ENCODE measurements at regions not wholly inside any gene's neighbourhood (a gene's known extent, or its start where the extent isn't known, plus 50 kb on each side); places are given as distances from the start of the nearest gene placed in this dataset.

DNA sequence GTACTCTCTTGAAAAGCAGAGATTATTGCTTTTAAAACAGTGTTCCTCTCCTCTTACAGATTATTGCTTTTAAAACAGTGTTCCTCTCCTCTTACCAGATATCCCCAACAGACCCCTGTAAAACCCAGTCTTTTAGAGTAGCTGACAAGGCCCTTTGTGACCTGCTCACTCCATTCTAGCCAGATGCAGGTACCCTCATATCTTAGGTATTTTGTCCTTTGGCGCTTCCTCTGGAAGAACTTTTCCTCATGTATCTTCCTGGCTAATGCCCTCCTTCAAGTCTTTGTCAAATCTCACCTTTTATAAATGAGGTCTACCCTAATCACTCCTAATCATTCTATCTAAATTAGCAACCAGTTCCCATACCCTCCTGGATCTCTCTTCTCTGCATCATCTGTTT, 536.0 kb downstream of the BTBD3 start:
- Histone ChIP-seq H3K4me1 (ENCODE audit: control extremely low read depth in 1 of 4, control insufficient read depth in 4 of 4, insufficient read depth in 4 of 4, low read length in 3 of 4) (no peaks in the 10 kb centered on the region), H3K27me3 (replicated peaks in 2 of 5; ENCODE audit: control insufficient read depth in 4 of 5, insufficient read depth in 5 of 5, low read length in 4 of 5) (no peaks in the 10 kb centered on the region), H3K9me3 (ENCODE audit: control extremely low read depth in 1 of 5, control insufficient read depth in 4 of 5, insufficient read depth in 2 of 5, low read depth in 1 of 5, low read length in 4 of 5) (no peaks in the 10 kb centered on the region), H3K27ac (ENCODE audit: insufficient read depth in 1 of 2, low read depth in 1 of 2, low read length in 2 of 2, poor library complexity in 1 of 2, severe bottlenecking in 2 of 2) (no peak overlapping the region), H3K4me3 (ENCODE audit: control insufficient read depth in 1 of 7, extremely low read depth in 1 of 7, insufficient read depth in 4 of 7, low read depth in 2 of 7, low read length in 6 of 7) (no peak overlapping the region), H3K36me3 (ENCODE audit: control insufficient read depth in 4 of 4, insufficient read depth in 4 of 4, low read length in 3 of 4) (no peaks in the 10 kb centered on the region)
- 100% methylated on average over 1 of the region's 1 CpG for WGBS (ENCODE audit: insufficient coverage)
- DNase-seq, result no peak
- POLR2A ChIA-PET, result no interaction called here
- CTCF ChIA-PET, result no interaction called here

DNA sequence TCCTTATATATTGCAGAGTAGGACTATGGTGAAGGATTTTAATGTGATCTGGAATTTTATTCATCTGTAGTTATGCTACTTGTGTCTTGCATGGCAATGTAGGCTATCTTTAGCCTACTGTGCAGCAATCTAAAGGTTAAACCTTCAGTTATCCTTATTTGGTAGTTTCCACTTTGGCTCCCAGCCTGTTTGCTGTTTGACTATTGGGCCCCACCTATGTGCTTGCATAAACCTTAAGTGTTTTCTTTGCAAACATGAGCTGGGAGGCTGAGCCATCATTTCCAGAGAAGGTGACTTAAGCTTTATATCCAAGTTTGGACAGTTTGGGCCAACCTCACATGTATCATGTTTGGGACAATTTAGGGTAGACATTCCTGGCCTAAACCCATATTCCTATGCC, 537.5 kb downstream of the BTBD3 start:
- CTCF ChIA-PET, result no interaction called here
- H3K4me3 ChIP-seq (ENCODE audit: control insufficient read depth in 1 of 7, extremely low read depth in 1 of 7, insufficient read depth in 4 of 7, low read depth in 2 of 7, low read length in 6 of 7), result no peak overlapping the region
- POLR2A ChIA-PET, result no interaction called here
- H3K4me1 ChIP-seq (ENCODE audit: control extremely low read depth in 1 of 4, control insufficient read depth in 4 of 4, insufficient read depth in 4 of 4, low read length in 3 of 4), result no peaks in the 10 kb centered on the region
- H3K36me3 ChIP-seq (ENCODE audit: control insufficient read depth in 4 of 4, insufficient read depth in 4 of 4, low read length in 3 of 4), result no peaks in the 10 kb centered on the region
- no peaks in the 10 kb centered on the region for H3K9me3 ChIP-seq (ENCODE audit: control extremely low read depth in 1 of 5, control insufficient read depth in 4 of 5, insufficient read depth in 2 of 5, low read depth in 1 of 5, low read length in 4 of 5)
- DNase-seq, result no peak
- no peak overlapping the region for H3K27ac ChIP-seq (ENCODE audit: insufficient read depth in 1 of 2, low read depth in 1 of 2, low read length in 2 of 2, poor library complexity in 1 of 2, severe bottlenecking in 2 of 2)
- no peaks in the 10 kb centered on the region for H3K27me3 ChIP-seq (replicated peaks in 2 of 5; ENCODE audit: control insufficient read depth in 4 of 5, insufficient read depth in 5 of 5, low read length in 4 of 5)

DNA sequence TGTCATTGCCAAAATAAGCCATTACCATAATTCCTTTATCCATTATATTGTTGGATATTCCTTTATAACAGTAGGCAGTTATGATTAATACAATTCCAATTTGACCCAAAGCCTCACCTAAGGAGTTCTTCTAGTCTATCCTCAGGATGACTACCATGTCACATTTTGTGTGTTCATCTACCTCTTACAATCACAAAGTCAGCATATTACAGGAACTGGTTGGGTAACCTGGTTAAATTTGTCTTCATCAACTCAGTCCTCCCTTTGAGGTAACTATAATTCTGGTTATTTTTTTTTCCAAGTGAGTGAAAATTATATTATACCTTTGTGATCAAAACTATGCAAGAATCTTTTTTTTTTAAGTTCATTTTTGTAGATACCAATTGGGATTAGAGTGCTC, 540.5 kb downstream of the BTBD3 start:
- H3K4me1 ChIP-seq (ENCODE audit: control extremely low read depth in 1 of 4, control insufficient read depth in 4 of 4, insufficient read depth in 4 of 4, low read length in 3 of 4), result no peaks in the 10 kb centered on the region
- POLR2A ChIA-PET, result no interaction called here
- CTCF ChIA-PET, result no interaction called here
- H3K9me3 ChIP-seq (ENCODE audit: control extremely low read depth in 1 of 5, control insufficient read depth in 4 of 5, insufficient read depth in 2 of 5, low read depth in 1 of 5, low read length in 4 of 5), result peaks cover 0 to 2% (median 0%) of the 10 kb centered on the region in 5 experiments
- H3K27me3 ChIP-seq (replicated peaks in 2 of 5; ENCODE audit: control insufficient read depth in 4 of 5, insufficient read depth in 5 of 5, low read length in 4 of 5), result no peaks in the 10 kb centered on the region
- H3K4me3 ChIP-seq (ENCODE audit: control insufficient read depth in 1 of 7, extremely low read depth in 1 of 7, insufficient read depth in 4 of 7, low read depth in 2 of 7, low read length in 6 of 7), result no peak overlapping the region
- no peak overlapping the region for H3K27ac ChIP-seq (ENCODE audit: insufficient read depth in 1 of 2, low read depth in 1 of 2, low read length in 2 of 2, poor library complexity in 1 of 2, severe bottlenecking in 2 of 2)
- no peak for DNase-seq
- H3K36me3 ChIP-seq (ENCODE audit: control insufficient read depth in 4 of 4, insufficient read depth in 4 of 4, low read length in 3 of 4), result no peaks in the 10 kb centered on the region

DNA sequence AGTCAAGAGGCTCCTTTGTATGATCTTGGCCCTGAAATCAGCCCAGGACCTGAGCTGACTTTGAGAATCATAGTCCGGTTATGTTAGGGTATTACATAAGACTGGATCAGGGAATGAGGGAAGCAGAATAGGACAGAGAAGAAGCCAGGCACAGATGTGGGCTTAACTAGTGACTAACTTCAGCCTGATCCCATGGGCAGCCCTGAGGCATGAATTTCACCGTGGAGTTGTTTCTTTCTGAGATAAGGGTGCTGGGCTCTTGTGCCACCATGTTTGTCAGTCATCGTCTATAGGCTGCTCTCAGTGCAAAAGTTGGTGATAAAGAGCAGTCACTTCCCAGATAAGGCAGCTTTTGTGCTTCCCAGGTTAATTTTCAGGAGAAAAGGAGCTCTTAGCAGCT, 544.7 kb upstream of the SPTLC3 start:
- peaks cover 0 to 2% (median 0%) of the 10 kb centered on the region in 5 experiments for H3K9me3 ChIP-seq (ENCODE audit: control extremely low read depth in 1 of 5, control insufficient read depth in 4 of 5, insufficient read depth in 2 of 5, low read depth in 1 of 5, low read length in 4 of 5)
- H3K27me3 ChIP-seq (replicated peaks in 2 of 5; ENCODE audit: control insufficient read depth in 4 of 5, insufficient read depth in 5 of 5, low read length in 4 of 5), result no peaks in the 10 kb centered on the region
- POLR2A ChIA-PET, result no interaction called here
- no peaks in the 10 kb centered on the region for H3K4me1 ChIP-seq (ENCODE audit: control extremely low read depth in 1 of 4, control insufficient read depth in 4 of 4, insufficient read depth in 4 of 4, low read length in 3 of 4)
- WGBS (ENCODE audit: insufficient coverage), result 100% methylated on average over 3 of the region's 3 CpGs
- H3K27ac ChIP-seq (ENCODE audit: insufficient read depth in 1 of 2, low read depth in 1 of 2, low read length in 2 of 2, poor library complexity in 1 of 2, severe bottlenecking in 2 of 2), result no peak overlapping the region
- H3K4me3 ChIP-seq (ENCODE audit: control insufficient read depth in 1 of 7, extremely low read depth in 1 of 7, insufficient read depth in 4 of 7, low read depth in 2 of 7, low read length in 6 of 7), result no peak overlapping the region
- no peaks in the 10 kb centered on the region for H3K36me3 ChIP-seq (ENCODE audit: control insufficient read depth in 4 of 4, insufficient read depth in 4 of 4, low read length in 3 of 4)
- no peak for DNase-seq
- CTCF ChIA-PET, result no interaction called here

DNA sequence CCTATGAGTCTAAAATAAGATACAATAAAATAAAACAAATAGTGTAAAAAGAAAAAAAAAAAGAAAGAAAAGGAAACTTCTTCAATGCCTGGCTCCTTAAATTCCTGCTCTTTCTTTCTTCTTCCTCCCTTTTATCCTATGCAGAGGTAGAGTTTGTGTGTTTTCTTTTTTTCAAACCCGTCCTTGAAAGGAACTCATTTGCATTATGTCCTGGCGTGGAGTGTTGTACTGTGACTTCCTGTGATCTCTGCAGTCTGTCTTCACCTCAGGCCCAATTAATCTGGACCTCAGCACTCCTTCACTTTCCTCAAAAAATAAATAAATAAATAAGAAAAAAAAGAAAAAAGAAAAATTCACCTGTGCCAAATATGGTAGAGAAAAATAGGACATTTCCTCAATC, 541.9 kb upstream of the SPTLC3 start:
- Histone ChIP-seq H3K27ac (ENCODE audit: insufficient read depth in 1 of 2, low read depth in 1 of 2, low read length in 2 of 2, poor library complexity in 1 of 2, severe bottlenecking in 2 of 2) (no peak overlapping the region), H3K4me1 (ENCODE audit: control extremely low read depth in 1 of 4, control insufficient read depth in 4 of 4, insufficient read depth in 4 of 4, low read length in 3 of 4) (no peaks in the 10 kb centered on the region), H3K9me3 (ENCODE audit: control extremely low read depth in 1 of 5, control insufficient read depth in 4 of 5, insufficient read depth in 2 of 5, low read depth in 1 of 5, low read length in 4 of 5) (no peaks in the 10 kb centered on the region), H3K27me3 (replicated peaks in 2 of 5; ENCODE audit: control insufficient read depth in 4 of 5, insufficient read depth in 5 of 5, low read length in 4 of 5) (no peaks in the 10 kb centered on the region), H3K36me3 (ENCODE audit: control insufficient read depth in 4 of 4, insufficient read depth in 4 of 4, low read length in 3 of 4) (no peaks in the 10 kb centered on the region), H3K4me3 (ENCODE audit: control insufficient read depth in 1 of 7, extremely low read depth in 1 of 7, insufficient read depth in 4 of 7, low read depth in 2 of 7, low read length in 6 of 7) (no peak overlapping the region)
- CTCF ChIA-PET, result no interaction called here
- POLR2A ChIA-PET, result no interaction called here
- DNase-seq, result no peak
- 80% methylated on average over 2 of the region's 2 CpGs for WGBS (ENCODE audit: insufficient coverage)

DNA sequence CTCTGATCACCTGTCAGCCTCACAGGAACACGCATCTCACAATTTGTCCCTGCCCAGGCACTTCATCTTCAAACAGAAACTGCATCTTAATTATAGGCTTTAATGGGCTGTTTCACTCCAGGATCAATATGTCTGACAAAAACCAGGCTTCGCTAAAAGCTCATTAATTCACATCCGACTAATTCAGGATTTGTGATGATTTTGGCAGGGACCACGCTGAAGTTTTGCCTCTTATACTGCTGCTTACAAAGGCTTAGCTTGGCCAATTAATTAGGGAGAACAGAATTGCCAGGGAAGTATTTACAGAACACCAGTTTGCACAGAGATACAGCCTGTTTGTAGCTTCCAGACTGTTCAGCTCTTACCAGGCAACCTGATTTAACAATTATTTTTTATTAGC, 541.0 kb upstream of the SPTLC3 start:
- Histone ChIP-seq H3K27me3 (replicated peaks in 2 of 5; ENCODE audit: control insufficient read depth in 4 of 5, insufficient read depth in 5 of 5, low read length in 4 of 5) (no peaks in the 10 kb centered on the region), H3K9me3 (ENCODE audit: control extremely low read depth in 1 of 5, control insufficient read depth in 4 of 5, insufficient read depth in 2 of 5, low read depth in 1 of 5, low read length in 4 of 5) (no peaks in the 10 kb centered on the region), H3K27ac (ENCODE audit: insufficient read depth in 1 of 2, low read depth in 1 of 2, low read length in 2 of 2, poor library complexity in 1 of 2, severe bottlenecking in 2 of 2) (no peak overlapping the region), H3K36me3 (ENCODE audit: control insufficient read depth in 4 of 4, insufficient read depth in 4 of 4, low read length in 3 of 4) (no peaks in the 10 kb centered on the region), H3K4me1 (ENCODE audit: control extremely low read depth in 1 of 4, control insufficient read depth in 4 of 4, insufficient read depth in 4 of 4, low read length in 3 of 4) (no peaks in the 10 kb centered on the region), H3K4me3 (ENCODE audit: control insufficient read depth in 1 of 7, extremely low read depth in 1 of 7, insufficient read depth in 4 of 7, low read depth in 2 of 7, low read length in 6 of 7) (no peak overlapping the region)
- no peak for DNase-seq
- 91% methylated on average over 4 of the region's 4 CpGs for WGBS (ENCODE audit: insufficient coverage)
- POLR2A ChIA-PET, result no interaction called here
- CTCF ChIA-PET, result no interaction called here

DNA sequence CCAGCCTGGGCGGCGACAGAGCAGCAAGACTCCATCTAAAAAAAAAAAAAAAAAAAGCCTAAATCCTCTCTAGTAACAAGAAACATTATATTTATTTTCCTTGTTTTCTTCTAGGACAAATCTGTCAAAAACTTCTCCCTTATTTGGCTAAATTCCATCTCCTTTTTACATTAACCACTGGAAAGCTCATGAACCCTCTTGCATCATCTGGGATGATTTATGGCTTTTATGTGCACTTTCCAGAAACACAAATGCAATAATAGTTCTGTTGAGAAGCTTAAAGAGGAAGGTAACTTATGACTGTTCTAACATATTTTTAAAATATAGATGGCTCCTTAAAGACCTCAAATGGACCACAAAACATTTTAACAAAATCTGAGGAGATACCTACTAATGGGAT, 526.1 kb upstream of the SPTLC3 start:
- H3K27me3 ChIP-seq (replicated peaks in 2 of 5; ENCODE audit: control insufficient read depth in 4 of 5, insufficient read depth in 5 of 5, low read length in 4 of 5), result no peaks in the 10 kb centered on the region
- no peaks in the 10 kb centered on the region for H3K9me3 ChIP-seq (ENCODE audit: control extremely low read depth in 1 of 5, control insufficient read depth in 4 of 5, insufficient read depth in 2 of 5, low read depth in 1 of 5, low read length in 4 of 5)
- ChIA-PET CTCF (no interaction called here), POLR2A (no interaction called here)
- H3K36me3 ChIP-seq (ENCODE audit: control insufficient read depth in 4 of 4, insufficient read depth in 4 of 4, low read length in 3 of 4), result no peaks in the 10 kb centered on the region
- no CpG with 5 or more reads among the region's 2 CpGs for WGBS (ENCODE audit: insufficient coverage)
- peak in 1 of 3 donors; percentile 7 for DNase-seq
- H3K27ac ChIP-seq (ENCODE audit: insufficient read depth in 1 of 2, low read depth in 1 of 2, low read length in 2 of 2, poor library complexity in 1 of 2, severe bottlenecking in 2 of 2), result no peak overlapping the region
- no peaks in the 10 kb centered on the region for H3K4me1 ChIP-seq (ENCODE audit: control extremely low read depth in 1 of 4, control insufficient read depth in 4 of 4, insufficient read depth in 4 of 4, low read length in 3 of 4)
- H3K4me3 ChIP-seq (ENCODE audit: control insufficient read depth in 1 of 7, extremely low read depth in 1 of 7, insufficient read depth in 4 of 7, low read depth in 2 of 7, low read length in 6 of 7), result no peak overlapping the region

DNA sequence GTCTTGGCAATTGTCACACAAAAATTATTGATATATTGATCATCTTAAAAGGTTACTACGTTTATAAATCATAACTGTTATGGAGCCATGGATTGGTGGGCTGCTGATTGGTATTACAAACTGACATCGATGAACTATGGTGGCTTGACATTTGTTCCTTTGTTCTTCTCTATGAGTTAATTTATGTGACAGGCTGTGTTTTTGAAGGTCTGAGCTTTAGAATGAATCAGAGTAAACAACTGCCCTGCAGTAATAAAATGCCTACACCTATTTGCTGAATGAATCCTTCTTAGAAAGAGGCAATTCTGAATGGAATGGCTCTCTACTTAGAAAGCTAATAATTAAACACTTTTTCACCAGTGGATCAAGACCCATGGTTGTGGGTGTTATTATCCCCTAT, 506.3 kb upstream of the SPTLC3 start:
- H3K36me3 ChIP-seq (ENCODE audit: control insufficient read depth in 4 of 4, insufficient read depth in 4 of 4, low read length in 3 of 4), result no peaks in the 10 kb centered on the region
- ChIA-PET POLR2A (no interaction called here), CTCF (no interaction called here)
- no CpG with 5 or more reads among the region's 2 CpGs for WGBS (ENCODE audit: insufficient coverage)
- DNase-seq, result no peak
- no peaks in the 10 kb centered on the region for H3K27me3 ChIP-seq (replicated peaks in 2 of 5; ENCODE audit: control insufficient read depth in 4 of 5, insufficient read depth in 5 of 5, low read length in 4 of 5)
- H3K4me1 ChIP-seq (ENCODE audit: control extremely low read depth in 1 of 4, control insufficient read depth in 4 of 4, insufficient read depth in 4 of 4, low read length in 3 of 4), result no peaks in the 10 kb centered on the region
- no peak overlapping the region for H3K27ac ChIP-seq (ENCODE audit: insufficient read depth in 1 of 2, low read depth in 1 of 2, low read length in 2 of 2, poor library complexity in 1 of 2, severe bottlenecking in 2 of 2)
- H3K4me3 ChIP-seq (ENCODE audit: control insufficient read depth in 1 of 7, extremely low read depth in 1 of 7, insufficient read depth in 4 of 7, low read depth in 2 of 7, low read length in 6 of 7), result no peak overlapping the region
- H3K9me3 ChIP-seq (ENCODE audit: control extremely low read depth in 1 of 5, control insufficient read depth in 4 of 5, insufficient read depth in 2 of 5, low read depth in 1 of 5, low read length in 4 of 5), result no peaks in the 10 kb centered on the region
